Head of caudate nucleus (tissue), 42 donors: ENCODE measurements at regions not wholly inside any gene's neighbourhood (a gene's known extent, or its start where the extent isn't known, plus 50 kb on each side); places are given as distances from the start of the nearest gene placed in this dataset.
A peak's percentile ranks its signal among the peaks of the same experiment; 100 is the strongest.

Experiments
- DNase-seq, 42 donors: peaks; one replicate each; pipeline versions ENCODE4 v3.0.0 to v3.0.0-alpha.2; 2020 to 2021; ENCODE audit warnings: mixed read lengths in 7 of 42
- intact Hi-C: fragments of 100-400 bp; cut with DNase I; formaldehyde crosslinking; loops from one replicate; pipeline ENCODE4 v1.15.0; 2022

- intact Hi-C loops: no loop called here
- peak in 1 of 42 donors; percentile 27 for DNase-seq
These were observed 212.5 kb downstream of the BMP7 start for GRCh38 chr20:57053793-57054552.

GRCh38 chr20:57055345-57055744 lies 211.1 kb downstream of the BMP7 start:
- DNase-seq: no peak
- intact Hi-C loops: no loop called here

- peak in 1 of 42 donors; percentile 9 for DNase-seq
- intact Hi-C loops: no loop called here
These were observed 209.8 kb downstream of the BMP7 start for GRCh38 chr20:57056651-57057050.

GRCh38 chr20:57059055-57059596 lies 207.3 kb downstream of the BMP7 start:
- intact Hi-C loops: no loop called here
- DNase-seq: no peak

- DNase-seq: peak in 8 of 42 donors; percentile 7 to 56 (median 34)
- intact Hi-C loops: loop anchor here (10.0 kb wide), 1 partner anchor 506 kb away; no protein-coding TSS in a partner anchor
These were observed 205.9 kb downstream of the BMP7 start for GRCh38 chr20:57060407-57061050.

GRCh38 chr20:57061051-57061900 lies 205.2 kb downstream of the BMP7 start:
- peak in 36 of 42 donors; percentile 13 to 66 (median 40) for DNase-seq
- intact Hi-C loops: loop anchor here (10.0 kb wide), 1 partner anchor 506 kb away; no protein-coding TSS in a partner anchor

- DNase-seq: no peak
These were observed 204.2 kb downstream of the BMP7 start for GRCh38 chr20:57062241-57062640.

GRCh38 chr20:57062696-57063270 lies 203.7 kb downstream of the BMP7 start:
- intact Hi-C loops: loop anchor here (10.0 kb wide), 1 partner anchor 508 kb away; no protein-coding TSS in a partner anchor
- DNase-seq: no peak

More at GRCh38 chr20:57062241-57062640, 204.2 kb downstream of the BMP7 start:
- intact Hi-C loops: loop anchor here (10.0 kb wide), 1 partner anchor 507 kb away; no protein-coding TSS in a partner anchor

- intact Hi-C loops: loop anchor here (10.0 kb wide), 1 partner anchor 510 kb away; no protein-coding TSS in a partner anchor
- DNase-seq: no peak
These were observed 201.6 kb downstream of the BMP7 start for GRCh38 chr20:57064836-57065235.

- no peak for DNase-seq
- intact Hi-C loops: loop anchor here (10.0 kb wide), 1 partner anchor 511 kb away; no protein-coding TSS in a partner anchor
These were observed 200.8 kb downstream of the BMP7 start for GRCh38 chr20:57065646-57066045.

- no peak for DNase-seq
- intact Hi-C loops: loop anchor here (10.0 kb wide), 1 partner anchor 512 kb away; no protein-coding TSS in a partner anchor
These were observed 200.1 kb downstream of the BMP7 start for GRCh38 chr20:57066126-57066900.

GRCh38 chr20:57069442-57069841 lies 197.0 kb downstream of the BMP7 start:
- intact Hi-C loops: loop anchor here (10.0 kb wide), 1 partner anchor 515 kb away; no protein-coding TSS in a partner anchor
- DNase-seq: no peak

- DNase-seq: no peak
- intact Hi-C loops: no loop called here
These were observed 196.1 kb downstream of the BMP7 start for GRCh38 chr20:57070296-57070695.

GRCh38 chr20:57071283-57071731 lies 195.1 kb downstream of the BMP7 start:
- no peak for DNase-seq
- intact Hi-C loops: no loop called here

GRCh38 chr20:57071954-57072583 lies 194.4 kb downstream of the BMP7 start:
- DNase-seq: no peak
- intact Hi-C loops: no loop called here

- intact Hi-C loops: no loop called here
- DNase-seq: no peak
These were observed 193.0 kb downstream of the BMP7 start for GRCh38 chr20:57073402-57073801.

- intact Hi-C loops: no loop called here
- DNase-seq: no peak
These were observed 192.1 kb downstream of the BMP7 start for GRCh38 chr20:57074386-57074785.
